HT1080 (cell line): ENCODE measurements at regions not wholly inside any gene's neighbourhood (a gene's known extent, or its start where the extent isn't known, plus 50 kb on each side); places are given as distances from the start of the nearest gene placed in this dataset.
"Not testable (repeated sequence)": the region's sequence is repeated elsewhere in the genome, so short reads cannot be mapped to it uniquely, and the experiment has no call there.

Experiments used
- DNase-seq: peaks from one replicate; pipeline ENCODE4 v3.0.0-alpha.2; 2015; ENCODE audit warnings: low read depth

- no peak for DNase-seq
These were observed 298.0 kb upstream of the KCND2 start for GRCh38 chr7:119974972-119975371.

GRCh38 chr7:119982884-119983283, 290.1 kb upstream of the KCND2 start:
- no peak for DNase-seq

GRCh38 chr7:119983468-119983867, 289.5 kb upstream of the KCND2 start:
- DNase-seq, result no peak

GRCh38 chr7:119984247-119984646, 288.7 kb upstream of the KCND2 start:
- no peak for DNase-seq

- no peak for DNase-seq
These were observed 284.6 kb upstream of the KCND2 start for GRCh38 chr7:119988401-119988800.

GRCh38 chr7:119994928-119995327, 278.0 kb upstream of the KCND2 start:
- no peak for DNase-seq

GRCh38 chr7:119996634-119997033, 276.3 kb upstream of the KCND2 start:
- no peak for DNase-seq

- DNase-seq, result peak; percentile 7
These were observed 273.1 kb upstream of the KCND2 start for GRCh38 chr7:119999738-120000475.

- DNase-seq, result no peak
These were observed 267.3 kb upstream of the KCND2 start for GRCh38 chr7:120005720-120006119.

GRCh38 chr7:120014301-120014700, 258.7 kb upstream of the KCND2 start:
- DNase-seq, result not testable (repeated sequence)

- peak; percentile 32 for DNase-seq
These were observed 258.0 kb upstream of the KCND2 start for GRCh38 chr7:120014925-120015465.

GRCh38 chr7:120021085-120021484, 251.9 kb upstream of the KCND2 start:
- no peak for DNase-seq

GRCh38 chr7:120023494-120024167, 249.3 kb upstream of the KCND2 start:
- DNase-seq, result peak; percentile 23

GRCh38 chr7:120028636-120029035, 244.3 kb upstream of the KCND2 start:
- no peak for DNase-seq

GRCh38 chr7:120030876-120031275, 242.1 kb upstream of the KCND2 start:
- DNase-seq, result no peak

- peak; percentile 29 for DNase-seq
These were observed 239.9 kb upstream of the KCND2 start for GRCh38 chr7:120033114-120033513.

- no peak for DNase-seq
These were observed 233.8 kb upstream of the KCND2 start for GRCh38 chr7:120039138-120039537.

GRCh38 chr7:120041798-120042197, 231.2 kb upstream of the KCND2 start:
- DNase-seq, result no peak

- peak; percentile 51 for DNase-seq
These were observed 229.7 kb upstream of the KCND2 start for GRCh38 chr7:120043250-120043649.

- peak; percentile 19 for DNase-seq
These were observed 220.0 kb upstream of the KCND2 start for GRCh38 chr7:120052884-120053382.

- DNase-seq, result no peak
These were observed 219.5 kb upstream of the KCND2 start for GRCh38 chr7:120053390-120053961.
